CD4-positive, alpha-beta T cell treated with Interleukin-17A for 4 hours (primary cell): ENCODE measurements at regions not wholly inside any gene's neighbourhood (a gene's known extent, or its start where the extent isn't known, plus 50 kb on each side); places are given as distances from the start of the nearest gene placed in this dataset.
A peak's percentile ranks its signal among the peaks of the same experiment; 100 is the strongest.
"Not testable (repeated sequence)": the region's sequence is repeated elsewhere in the genome, so short reads cannot be mapped to it uniquely, and the experiment has no call there.

ENCODE experiments used
- DNase-seq: peaks from one replicate; pipeline ENCODE4 v3.0.0-alpha.2; 2020; ENCODE audit warnings: mixed read lengths

GRCh38 chr7:142528608-142529408, 220.5 kb upstream of the PRSS1 start:
- DNase-seq = no peak

- DNase-seq = no peak
These were observed 225.3 kb upstream of the PRSS1 start for GRCh38 chr7:142523821-142524460.

GRCh38 chr7:142522735-142523134, 226.5 kb upstream of the PRSS1 start:
- DNase-seq = no peak

- DNase-seq = not testable (repeated sequence)
These were observed 228.4 kb upstream of the PRSS1 start for GRCh38 chr7:142520885-142521284.

GRCh38 chr7:142520455-142520854, 228.8 kb upstream of the PRSS1 start:
- DNase-seq = peak; percentile 43

GRCh38 chr7:142519079-142520078, 229.9 kb upstream of the PRSS1 start:
- DNase-seq = no peak

GRCh38 chr7:142516038-142516501, 233.2 kb upstream of the PRSS1 start:
- peak; percentile 50 for DNase-seq

GRCh38 chr7:142514716-142515115, 234.6 kb upstream of the PRSS1 start:
- DNase-seq = not testable (repeated sequence)

GRCh38 chr7:142513178-142513955, 235.9 kb upstream of the PRSS1 start:
- DNase-seq = no peak

- peak; percentile 33 for DNase-seq
These were observed 237.5 kb upstream of the PRSS1 start for GRCh38 chr7:142511801-142512200.

- DNase-seq = no peak
These were observed 237.9 kb upstream of the PRSS1 start for GRCh38 chr7:142511374-142511773.

- DNase-seq = not testable (repeated sequence)
These were observed 240.0 kb upstream of the PRSS1 start for GRCh38 chr7:142509235-142509634.

- peak; percentile 61 for DNase-seq
These were observed 241.0 kb upstream of the PRSS1 start for GRCh38 chr7:142508251-142508650.

GRCh38 chr7:142507799-142508198, 241.5 kb upstream of the PRSS1 start:
- no peak for DNase-seq

- DNase-seq = not testable (repeated sequence)
These were observed 242.2 kb upstream of the PRSS1 start for GRCh38 chr7:142507066-142507465.

- no peak for DNase-seq
These were observed 242.7 kb upstream of the PRSS1 start for GRCh38 chr7:142506601-142507000.

- DNase-seq = not testable (repeated sequence)
These were observed 245.3 kb upstream of the PRSS1 start for GRCh38 chr7:142503949-142504348.

GRCh38 chr7:142503036-142503435, 245.2 kb upstream of the PRSS58 start:
- no peak for DNase-seq

GRCh38 chr7:142501434-142501833, 243.6 kb upstream of the PRSS58 start:
- no peak for DNase-seq

GRCh38 chr7:142500366-142500765, 242.5 kb upstream of the PRSS58 start:
- DNase-seq = peak; percentile 54

GRCh38 chr7:142499635-142500034, 241.8 kb upstream of the PRSS58 start:
- DNase-seq = no peak

GRCh38 chr7:142498364-142498763, 240.5 kb upstream of the PRSS58 start:
- DNase-seq = no peak
